ENCODE measurements at regions not wholly inside any gene's neighbourhood (a gene's known extent, or its start where the extent isn't known, plus 50 kb on each side); places are given as distances from the start of the nearest gene placed in this dataset.

- no peak for TF ChIP-seq CTCF (IDR thresholded peaks at IDR 0.05; ENCODE audit: low read depth, low read length, poor library complexity, severe bottlenecking)
- TF ChIP-seq EZH2phosphoT487 (IDR thresholded peaks at IDR 0.05; ENCODE audit: borderline replicate concordance, low read length): no peak
Measured at GRCh38 chr13:80009760-80010159, 331.2 kb downstream of the SPRY2 start.

Measured in DOHH2 (cell line).